ENCODE measurements at regions not wholly inside any gene's neighbourhood (a gene's known extent, or its start where the extent isn't known, plus 50 kb on each side); places are given as distances from the start of the nearest gene placed in this dataset.
A peak's percentile ranks its signal among the peaks of the same experiment; 100 is the strongest.

GRCh38 chr3:69442771-69443311, 57.0 kb upstream of the FRMD4B start:
- peaks cover 0 to 9% (median 0%) of the 10 kb centered on the region in 7 donors for H3K9me3 Mint-ChIP-seq
- DNase-seq (no peak), ATAC-seq (ENCODE audit: low read depth in 2 of 2) (no peak)
- no peak overlapping the region for H3K4me3 Mint-ChIP-seq
- H3K36me3 Mint-ChIP-seq = no peaks in the 10 kb centered on the region
- peaks cover 0 to 5% (median 0%) of the 10 kb centered on the region in 3 donors for H3K4me1 Mint-ChIP-seq
- H3K27me3 Mint-ChIP-seq = peaks cover 0 to 5% (median 0%) of the 10 kb centered on the region in 3 donors
- H3K27ac Mint-ChIP-seq = no peak overlapping the region

GRCh38 chr3:69441732-69442131, 55.8 kb upstream of the FRMD4B start:
- Mint-ChIP-seq H3K27me3 (peaks cover 0 to 5% (median 0%) of the 10 kb centered on the region in 3 donors), H3K9me3 (peaks cover 0 to 9% (median 0%) of the 10 kb centered on the region in 7 donors), H3K36me3 (no peaks in the 10 kb centered on the region), H3K4me1 (peaks cover 0 to 5% (median 0%) of the 10 kb centered on the region in 3 donors), H3K27ac (no peak overlapping the region), H3K4me3 (no peak overlapping the region)
- ATAC-seq (ENCODE audit: low read depth in 2 of 2) = no peak
- no peak for DNase-seq

- Mint-ChIP-seq H3K36me3 (no peaks in the 10 kb centered on the region), H3K27ac (peak overlapping the region in 1 of 6 donors; percentile 17), H3K4me1 (peaks cover 0 to 5% (median 0%) of the 10 kb centered on the region in 3 donors), H3K4me3 (no peak overlapping the region), H3K9me3 (peaks cover 0 to 9% (median 0%) of the 10 kb centered on the region in 7 donors), H3K27me3 (peaks cover 0 to 5% (median 0%) of the 10 kb centered on the region in 3 donors)
- DNase-seq (no peak), ATAC-seq (ENCODE audit: low read depth in 2 of 2) (no peak)
These were observed 55.2 kb upstream of the FRMD4B start for GRCh38 chr3:69441040-69441439.

- peaks cover 0 to 9% (median 0%) of the 10 kb centered on the region in 7 donors for H3K9me3 Mint-ChIP-seq
- no peak overlapping the region for H3K4me3 Mint-ChIP-seq
- peak overlapping the region in 1 of 6 donors; percentile 58 for H3K27ac Mint-ChIP-seq
- peaks cover 0 to 5% (median 0%) of the 10 kb centered on the region in 3 donors for H3K4me1 Mint-ChIP-seq
- H3K36me3 Mint-ChIP-seq = no peaks in the 10 kb centered on the region
- DNase-seq (no peak), ATAC-seq (ENCODE audit: low read depth in 2 of 2) (no peak)
- H3K27me3 Mint-ChIP-seq = no peaks in the 10 kb centered on the region
These were observed 53.9 kb upstream of the FRMD4B start for GRCh38 chr3:69439643-69440270.

- Mint-ChIP-seq H3K9me3 (no peaks in the 10 kb centered on the region), H3K27ac (no peak overlapping the region), H3K4me1 (peaks cover 0 to 5% (median 0%) of the 10 kb centered on the region in 3 donors), H3K4me3 (no peak overlapping the region), H3K36me3 (no peaks in the 10 kb centered on the region), H3K27me3 (no peaks in the 10 kb centered on the region)
- DNase-seq = no peak
- no peak for ATAC-seq (ENCODE audit: low read depth in 2 of 2)
These were observed 52.6 kb upstream of the FRMD4B start for GRCh38 chr3:69438476-69438875.

GRCh38 chr3:69435274-69436265, 49.7 kb upstream of the FRMD4B start:
- Mint-ChIP-seq H3K4me1 (peaks cover 0 to 5% (median 0%) of the 10 kb centered on the region in 3 donors), H3K27ac (no peak overlapping the region), H3K36me3 (no peaks in the 10 kb centered on the region), H3K4me3 (no peak overlapping the region), H3K27me3 (no peaks in the 10 kb centered on the region), H3K9me3 (no peaks in the 10 kb centered on the region)
- DNase-seq = no peak
- ATAC-seq (ENCODE audit: low read depth in 2 of 2) = no peak
